ENCODE measurements at regions not wholly inside any gene's neighbourhood (a gene's known extent, or its start where the extent isn't known, plus 50 kb on each side); places are given as distances from the start of the nearest gene placed in this dataset.

- no peak for TF ChIP-seq POU2F2 (IDR thresholded peaks at IDR 0.05; ENCODE audit: low read depth, low read length)
- no peak for TF ChIP-seq POLR2A (IDR thresholded peaks at IDR 0.05; ENCODE audit: low read depth, low read length)
- TF ChIP-seq TAF1 (IDR thresholded peaks at IDR 0.05; ENCODE audit: low read depth, low read length): no peak
- TF ChIP-seq POLR2AphosphoS5 (IDR thresholded peaks at IDR 0.05; ENCODE audit: low read depth, low read length): no peak
- TF ChIP-seq SPI1 (IDR thresholded peaks at IDR 0.05; ENCODE audit: low read depth, low read length): no peak
Measured at GRCh38 chr14:76309572-76310162, 66.3 kb upstream of the ESRRB start.
